GDM1 (cell line): ENCODE measurements at regions not wholly inside any gene's neighbourhood (a gene's known extent, or its start where the extent isn't known, plus 50 kb on each side); places are given as distances from the start of the nearest gene placed in this dataset.
"Not testable (repeated sequence)": the region's sequence is repeated elsewhere in the genome, so short reads cannot be mapped to it uniquely, and the experiment has no call there.

Experiments
- DNase-seq: peaks from one replicate; lab custom pipeline; 2025; lab: John Stamatoyannopoulos, UW

- DNase-seq = no peak
Measured at GRCh38 chr18:71238974-71239624, 950.3 kb downstream of the SOCS6 start.

GRCh38 chr18:71237641-71238040 lies 948.8 kb downstream of the SOCS6 start:
- no peak for DNase-seq

GRCh38 chr18:71233177-71233576 lies 944.3 kb downstream of the SOCS6 start:
- no peak for DNase-seq

GRCh38 chr18:71223486-71223885 lies 934.6 kb downstream of the SOCS6 start:
- DNase-seq = no peak

GRCh38 chr18:71221405-71221804 lies 932.6 kb downstream of the SOCS6 start:
- DNase-seq = no peak

- DNase-seq = not testable (repeated sequence)
Measured at GRCh38 chr18:71212739-71213138, 923.9 kb downstream of the SOCS6 start.

- no peak for DNase-seq
Measured at GRCh38 chr18:71212222-71212621, 923.4 kb downstream of the SOCS6 start.

- no peak for DNase-seq
Measured at GRCh38 chr18:71209944-71210343, 921.1 kb downstream of the SOCS6 start.

- no peak for DNase-seq
Measured at GRCh38 chr18:71194438-71194837, 905.6 kb downstream of the SOCS6 start.

GRCh38 chr18:71189581-71189980 lies 900.7 kb downstream of the SOCS6 start:
- DNase-seq = no peak

- DNase-seq = no peak
Measured at GRCh38 chr18:71168557-71169145, 879.8 kb downstream of the SOCS6 start.

GRCh38 chr18:71136487-71136886 lies 847.6 kb downstream of the SOCS6 start:
- DNase-seq = no peak

- DNase-seq = no peak
Measured at GRCh38 chr18:71134122-71134521, 845.3 kb downstream of the SOCS6 start.

- no peak for DNase-seq
Measured at GRCh38 chr18:71131918-71132317, 843.1 kb downstream of the SOCS6 start.

GRCh38 chr18:71130351-71130750 lies 841.5 kb downstream of the SOCS6 start:
- no peak for DNase-seq

- no peak for DNase-seq
Measured at GRCh38 chr18:71125581-71125980, 836.7 kb downstream of the SOCS6 start.

- no peak for DNase-seq
Measured at GRCh38 chr18:71116535-71116934, 827.7 kb downstream of the SOCS6 start.

GRCh38 chr18:71115261-71115660 lies 826.4 kb downstream of the SOCS6 start:
- no peak for DNase-seq

GRCh38 chr18:71114550-71115210 lies 825.8 kb downstream of the SOCS6 start:
- no peak for DNase-seq

GRCh38 chr18:71107244-71107643 lies 818.4 kb downstream of the SOCS6 start:
- DNase-seq = no peak

GRCh38 chr18:71106701-71107100 lies 817.9 kb downstream of the SOCS6 start:
- no peak for DNase-seq

- no peak for DNase-seq
Measured at GRCh38 chr18:71105994-71106546, 817.2 kb downstream of the SOCS6 start.
